GM13977 (cell line): ENCODE measurements at regions not wholly inside any gene's neighbourhood (a gene's known extent, or its start where the extent isn't known, plus 50 kb on each side); places are given as distances from the start of the nearest gene placed in this dataset.

Experiments used
- DNase-seq: peaks from one replicate; pipeline ENCODE4 v3.0.0; 2012; ENCODE audit warnings: low spot score
- CTCF ChIP-seq: IDR thresholded peaks from 2 replicates; pipeline ENCODE4 v1.5.1; 2012; ENCODE audit warnings: mild to moderate bottlenecking, control low read depth; ENCODE audit not compliant: insufficient read depth; ENCODE audit errors: extremely low read depth, missing control alignments
- in situ Hi-C: fragments of 300-500 bp; cut with MboI; formaldehyde crosslinking; loops from one replicate; pipeline ENCODE4 v1.12.0; 2022; ENCODE audit warnings: low sequenced_read_pairs, low pct_unique_long_range_greater_than_20kb, mixed read lengths, inconsistent platforms; ENCODE audit not compliant: unreplicated experiment

- in situ Hi-C loops, result no loop called here
- TF ChIP-seq CTCF, result no peak
- DNase-seq, result no peak
Measured at GRCh38 chr21:35683664-35684304, 376.5 kb downstream of the SETD4 start.

- in situ Hi-C loops, result no loop called here
Measured at GRCh38 chr21:35682904-35683549, 377.3 kb downstream of the SETD4 start.

GRCh38 chr21:35681946-35682345, 378.4 kb downstream of the SETD4 start:
- in situ Hi-C loops, result no loop called here
- no peak for TF ChIP-seq CTCF
- DNase-seq, result no peak

More at GRCh38 chr21:35682904-35683549, 377.3 kb downstream of the SETD4 start:
- DNase-seq, result no peak
- no peak for TF ChIP-seq CTCF

- no peak for DNase-seq
- no peak for TF ChIP-seq CTCF
- in situ Hi-C loops, result no loop called here
Measured at GRCh38 chr21:35679076-35679475, 381.2 kb downstream of the SETD4 start.

- no peak for DNase-seq
- in situ Hi-C loops, result no loop called here
- TF ChIP-seq CTCF, result no peak
Measured at GRCh38 chr21:35678393-35678792, 381.9 kb downstream of the SETD4 start.

- in situ Hi-C loops, result no loop called here
- no peak for TF ChIP-seq CTCF
Measured at GRCh38 chr21:35677298-35677841, 383.0 kb downstream of the SETD4 start.

More at GRCh38 chr21:35677298-35677841, 383.0 kb downstream of the SETD4 start:
- no peak for DNase-seq
